ENCODE measurements at regions not wholly inside any gene's neighbourhood (a gene's known extent, or its start where the extent isn't known, plus 50 kb on each side); places are given as distances from the start of the nearest gene placed in this dataset.

DNA sequence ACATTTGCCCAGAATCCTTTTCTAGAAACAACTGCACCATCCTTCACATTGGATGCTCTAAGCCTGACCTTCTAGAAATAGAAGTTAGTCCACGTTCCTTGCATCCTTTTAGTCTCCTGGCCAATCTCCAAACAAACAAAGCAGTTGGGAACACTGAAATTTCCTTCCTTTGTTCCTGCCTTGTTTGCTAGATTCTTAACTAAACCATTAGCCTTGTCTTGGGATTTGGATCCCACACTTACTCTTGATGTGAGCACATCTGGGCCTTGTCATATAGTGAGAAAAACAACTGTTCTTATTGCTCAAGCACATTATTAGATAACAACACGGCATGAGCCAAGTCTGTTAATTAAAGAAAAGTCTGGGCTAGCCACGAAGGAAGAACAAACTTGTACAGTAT lies 319.3 kb upstream of the GHITM start:
- DNase-seq (ENCODE audit: low spot score), result no peak
- TF ChIP-seq, protein P1, sequence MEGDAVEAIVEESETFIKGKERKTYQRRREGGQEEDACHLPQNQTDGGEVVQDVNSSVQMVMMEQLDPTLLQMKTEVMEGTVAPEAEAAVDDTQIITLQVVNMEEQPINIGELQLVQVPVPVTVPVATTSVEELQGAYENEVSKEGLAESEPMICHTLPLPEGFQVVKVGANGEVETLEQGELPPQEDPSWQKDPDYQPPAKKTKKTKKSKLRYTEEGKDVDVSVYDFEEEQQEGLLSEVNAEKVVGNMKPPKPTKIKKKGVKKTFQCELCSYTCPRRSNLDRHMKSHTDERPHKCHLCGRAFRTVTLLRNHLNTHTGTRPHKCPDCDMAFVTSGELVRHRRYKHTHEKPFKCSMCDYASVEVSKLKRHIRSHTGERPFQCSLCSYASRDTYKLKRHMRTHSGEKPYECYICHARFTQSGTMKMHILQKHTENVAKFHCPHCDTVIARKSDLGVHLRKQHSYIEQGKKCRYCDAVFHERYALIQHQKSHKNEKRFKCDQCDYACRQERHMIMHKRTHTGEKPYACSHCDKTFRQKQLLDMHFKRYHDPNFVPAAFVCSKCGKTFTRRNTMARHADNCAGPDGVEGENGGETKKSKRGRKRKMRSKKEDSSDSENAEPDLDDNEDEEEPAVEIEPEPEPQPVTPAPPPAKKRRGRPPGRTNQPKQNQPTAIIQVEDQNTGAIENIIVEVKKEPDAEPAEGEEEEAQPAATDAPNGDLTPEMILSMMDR (IDR thresholded peaks at IDR 0.05), result no peak

DNA sequence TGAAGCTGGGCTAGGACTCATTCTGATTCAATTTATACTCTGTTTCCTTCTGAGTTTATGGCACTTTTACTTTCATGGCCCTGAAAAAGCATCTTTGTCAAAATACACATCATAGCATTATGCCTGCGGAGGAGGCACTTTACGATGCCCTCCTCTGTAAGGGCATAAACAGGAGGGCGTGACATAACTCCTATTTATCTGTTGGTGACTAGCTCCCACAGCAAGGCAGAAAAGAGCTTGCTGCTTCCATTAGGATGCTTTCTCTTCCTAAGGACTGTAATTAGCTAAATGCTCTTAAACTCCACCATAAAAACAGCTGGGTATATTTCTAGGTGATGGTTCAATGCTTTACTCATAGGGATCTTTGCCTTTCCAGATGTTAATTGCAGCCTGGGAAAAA lies 315.2 kb upstream of the GHITM start:
- DNase-seq (ENCODE audit: low spot score), result no peak
- H3K4me3 ChIP-seq, result no peak overlapping the region
- H3K9me3 ChIP-seq, result peaks cover 0 to 16% of the 10 kb centered on the region in 2 donors
- no peaks in the 10 kb centered on the region for H3K36me3 ChIP-seq
- H3K4me1 ChIP-seq, result peaks cover 0 to 5% of the 10 kb centered on the region in 2 donors
- H3K27me3 ChIP-seq, result no peaks in the 10 kb centered on the region
- H3K27ac ChIP-seq, result no peak overlapping the region
- TF ChIP-seq, protein P1 (IDR thresholded peaks at IDR 0.05), result no peak

More for the DNA sequence above, 319.3 kb upstream of the GHITM start:
- Histone ChIP-seq H3K4me1 (peaks cover 0 to 9% of the 10 kb centered on the region in 2 donors), H3K27ac (no peak overlapping the region), H3K9me3 (no peaks in the 10 kb centered on the region), H3K27me3 (no peaks in the 10 kb centered on the region), H3K36me3 (no peaks in the 10 kb centered on the region), H3K4me3 (no peak overlapping the region)

DNA sequence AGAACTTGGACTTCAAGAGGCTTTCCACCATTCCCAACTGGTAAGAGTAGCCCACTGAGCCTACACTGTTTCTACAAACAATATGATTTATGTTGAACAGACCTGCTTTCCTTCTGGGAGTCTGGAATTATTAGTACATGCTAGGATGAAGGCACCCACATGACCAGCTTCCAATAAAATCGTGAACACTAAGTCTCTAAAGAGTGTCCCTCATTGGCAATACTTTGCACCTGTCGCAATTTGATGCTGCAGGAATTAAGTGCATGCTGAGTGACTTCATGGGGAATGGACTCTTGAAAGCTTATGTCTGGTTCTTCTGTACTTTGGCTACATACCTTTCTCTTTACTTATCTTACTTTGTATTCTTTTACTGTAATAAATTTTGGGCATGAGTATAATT lies 305.2 kb upstream of the GHITM start:
- H3K4me1 ChIP-seq, result no peaks in the 10 kb centered on the region
- TF ChIP-seq, protein P1 (IDR thresholded peaks at IDR 0.05), result no peak
- H3K36me3 ChIP-seq, result no peaks in the 10 kb centered on the region
- no peak overlapping the region for H3K27ac ChIP-seq
- no peak for DNase-seq (ENCODE audit: low spot score)
- no peak overlapping the region for H3K4me3 ChIP-seq
- no peaks in the 10 kb centered on the region for H3K27me3 ChIP-seq
- H3K9me3 ChIP-seq, result no peaks in the 10 kb centered on the region

DNA sequence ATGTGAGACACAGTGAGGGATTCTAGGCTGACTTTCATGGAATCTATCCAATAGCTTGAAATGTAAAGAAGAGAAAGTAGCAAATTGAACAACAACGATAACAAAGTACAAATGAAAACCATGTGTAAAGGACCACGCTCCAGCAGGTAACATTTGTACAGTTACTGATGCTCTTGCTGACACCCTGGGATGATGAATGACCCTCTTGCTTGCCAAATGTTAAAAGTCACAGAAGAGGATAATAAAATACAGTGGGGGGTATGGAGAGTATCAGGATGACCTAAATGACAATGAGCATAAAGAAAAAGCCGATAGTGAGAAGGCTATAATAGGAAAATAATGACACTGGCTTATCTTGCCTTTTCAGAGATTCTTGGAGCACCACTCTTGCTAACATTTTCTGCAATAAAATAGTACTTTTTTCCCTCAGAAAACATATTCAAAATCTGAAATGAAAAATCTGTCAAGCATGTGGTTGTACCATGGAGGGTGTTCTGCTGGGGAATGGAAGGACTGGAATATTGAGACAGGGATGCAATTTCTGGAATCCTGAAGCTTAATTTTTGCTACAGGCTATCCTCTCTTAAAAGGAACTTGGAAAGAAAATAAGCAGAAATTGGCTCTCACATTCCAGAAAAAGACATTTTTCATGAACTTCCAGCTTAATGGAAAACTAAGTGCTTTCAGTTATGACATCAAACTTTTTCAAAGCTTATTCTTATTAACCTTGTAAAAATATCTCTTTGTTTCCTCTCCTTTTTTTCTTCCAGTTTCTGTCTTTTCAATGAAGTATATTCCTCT lies 303.2 kb upstream of the GHITM start:
- DNase-seq (ENCODE audit: low spot score), result no peak
- no peaks in the 10 kb centered on the region for H3K4me1 ChIP-seq
- no peak overlapping the region for H3K27ac ChIP-seq
- H3K27me3 ChIP-seq, result no peaks in the 10 kb centered on the region
- no peaks in the 10 kb centered on the region for H3K36me3 ChIP-seq
- TF ChIP-seq, protein P1 (IDR thresholded peaks at IDR 0.05), result no peak
- H3K9me3 ChIP-seq, result no peaks in the 10 kb centered on the region
- H3K4me3 ChIP-seq, result no peak overlapping the region

DNA sequence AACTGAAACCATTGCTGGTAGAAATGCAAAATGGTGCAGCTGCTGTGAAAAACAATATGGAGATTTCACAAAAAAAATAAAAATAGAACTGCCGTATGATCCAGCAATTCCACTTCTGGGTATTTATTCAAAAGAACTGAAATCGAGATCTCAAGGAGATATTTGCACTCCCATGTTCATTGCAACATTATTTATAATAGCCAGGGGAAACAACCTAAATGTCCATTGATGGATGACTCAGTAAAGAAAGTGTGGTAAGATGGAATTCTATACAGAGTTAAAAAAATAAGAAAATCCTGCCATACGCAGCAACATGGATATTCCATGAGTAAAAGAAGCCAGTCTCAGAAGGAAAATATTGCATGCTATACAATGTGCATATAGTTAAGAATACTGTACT lies 290.6 kb upstream of the GHITM start:
- TF ChIP-seq, protein P1 (IDR thresholded peaks at IDR 0.05), result no peak
- Histone ChIP-seq H3K4me1 (no peaks in the 10 kb centered on the region), H3K9me3 (no peaks in the 10 kb centered on the region), H3K4me3 (no peak overlapping the region), H3K27me3 (no peaks in the 10 kb centered on the region), H3K36me3 (no peaks in the 10 kb centered on the region), H3K27ac (no peak overlapping the region)
- no peak for DNase-seq (ENCODE audit: low spot score)

DNA sequence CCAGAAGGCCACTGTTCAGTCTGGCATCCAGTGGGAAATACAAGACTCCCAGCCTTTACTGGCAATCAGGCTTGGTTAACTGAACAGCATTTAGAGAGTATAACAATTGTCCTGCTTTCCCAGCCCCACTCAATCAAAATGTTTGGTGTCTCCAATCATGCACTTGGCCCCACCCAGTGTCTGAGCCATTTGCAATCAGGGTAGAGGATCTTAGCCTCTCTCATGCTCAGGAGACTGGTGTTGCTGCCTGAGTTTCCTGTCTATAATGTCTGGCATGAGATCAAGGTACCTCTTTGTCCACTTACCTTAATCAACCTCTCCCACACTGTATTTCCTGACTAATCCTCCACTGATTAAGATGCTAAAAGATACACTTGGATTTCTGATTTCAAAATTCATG lies 290.2 kb upstream of the GHITM start:
- TF ChIP-seq, protein P1 (IDR thresholded peaks at IDR 0.05), result no peak
- Histone ChIP-seq H3K4me1 (no peaks in the 10 kb centered on the region), H3K4me3 (no peak overlapping the region), H3K27ac (no peak overlapping the region), H3K36me3 (no peaks in the 10 kb centered on the region), H3K27me3 (no peaks in the 10 kb centered on the region), H3K9me3 (peaks cover 0 to 4% of the 10 kb centered on the region in 2 donors)
- no peak for DNase-seq (ENCODE audit: low spot score)
